Fibroblast of skin of abdomen (primary cell): ENCODE measurements at regions not wholly inside any gene's neighbourhood (a gene's known extent, or its start where the extent isn't known, plus 50 kb on each side); places are given as distances from the start of the nearest gene placed in this dataset.

Source experiments
- DNase-seq: peaks from one replicate; pipeline ENCODE4 v3.0.0-alpha.2; 2013

DNA sequence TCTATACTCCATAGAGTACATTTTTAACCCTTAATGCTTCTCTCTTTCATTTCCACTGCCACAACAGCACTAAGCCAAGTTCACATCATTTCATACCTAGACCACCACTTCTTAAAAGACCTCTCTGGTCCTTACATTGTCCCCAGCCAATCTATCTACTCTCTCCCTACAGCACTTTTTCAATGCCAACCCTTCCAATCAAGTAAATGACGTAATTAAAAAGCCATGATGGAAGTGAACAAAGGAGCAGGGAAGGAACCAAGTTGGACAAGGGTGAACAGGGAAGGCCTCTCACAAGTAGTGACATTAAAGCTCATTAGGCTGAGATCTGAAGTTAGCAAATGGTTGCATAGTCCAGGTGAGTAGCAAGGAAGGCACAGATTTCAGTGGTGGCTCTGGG is 195.1 kb upstream of the CCDC150 start:
- no peak for DNase-seq

DNA sequence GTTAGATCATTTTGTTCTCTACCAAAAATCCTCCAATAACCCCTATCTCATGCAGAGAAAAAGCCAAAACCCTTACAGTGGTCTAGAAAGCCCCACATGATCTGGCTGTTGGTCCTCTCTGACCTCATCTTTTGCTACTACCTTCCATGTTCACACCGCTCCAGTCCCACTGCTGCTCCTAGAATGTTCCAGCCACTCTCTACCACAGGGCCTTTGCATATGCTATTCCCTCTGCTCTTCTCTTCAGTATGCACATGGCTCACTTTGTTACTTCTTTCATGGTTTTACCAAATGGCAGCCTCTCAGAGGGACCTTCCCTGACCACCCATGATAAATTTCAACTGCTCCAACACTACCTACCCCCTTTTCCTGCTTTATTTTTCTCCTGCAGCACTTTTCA is 193.5 kb upstream of the CCDC150 start:
- no peak for DNase-seq

GRCh38 chr2:196448407-196449079 is 191.0 kb upstream of the CCDC150 start:
- DNase-seq = no peak

- DNase-seq = no peak
Measured at GRCh38 chr2:196449083-196449482, 190.4 kb upstream of the CCDC150 start.

GRCh38 chr2:196452758-196453157 is 186.8 kb upstream of the CCDC150 start:
- no peak for DNase-seq

- peak; percentile 61 for DNase-seq
Measured at GRCh38 chr2:196453613-196454047, 185.9 kb upstream of the CCDC150 start.

GRCh38 chr2:196454492-196454891 is 185.0 kb upstream of the CCDC150 start:
- DNase-seq = no peak

DNA sequence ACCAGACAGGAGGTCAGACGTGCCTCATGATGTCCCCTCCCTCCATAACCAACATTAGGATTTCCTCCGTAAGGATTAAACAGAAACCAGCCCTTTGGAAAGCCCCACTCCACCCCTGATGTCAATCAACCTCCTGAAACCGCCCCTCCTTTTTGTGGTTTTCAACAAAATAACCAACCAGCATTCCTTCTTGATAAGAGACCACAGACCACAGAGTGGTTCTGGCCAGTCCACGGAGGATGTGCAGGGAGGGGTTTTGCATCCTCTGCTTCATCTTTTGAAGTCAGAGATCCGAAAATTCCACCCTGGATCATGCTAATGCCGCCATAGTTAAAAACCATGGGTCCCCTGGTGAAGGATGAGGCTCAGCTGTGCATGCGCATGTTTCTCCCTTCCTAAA is 180.0 kb upstream of the CCDC150 start:
- peak; percentile 44 for DNase-seq

DNA sequence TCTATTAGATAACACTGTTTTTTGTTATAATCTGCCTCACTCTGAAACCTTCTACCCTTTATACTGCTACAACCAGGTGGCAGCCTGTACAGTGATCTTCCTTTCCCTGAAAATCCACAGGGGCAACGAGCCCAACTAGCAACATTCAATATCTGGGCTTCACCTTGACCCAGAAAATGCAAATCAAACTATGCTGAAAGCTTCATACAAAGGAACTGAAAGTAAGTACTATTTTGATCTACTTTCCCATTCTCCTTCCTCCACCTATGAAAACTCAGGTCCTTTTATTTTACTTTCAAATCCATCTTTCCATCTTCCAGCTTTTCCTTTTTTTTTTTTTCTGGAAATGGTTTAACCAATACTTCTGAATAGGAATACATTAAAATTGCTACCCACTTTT is 175.8 kb upstream of the CCDC150 start:
- no peak for DNase-seq

DNA sequence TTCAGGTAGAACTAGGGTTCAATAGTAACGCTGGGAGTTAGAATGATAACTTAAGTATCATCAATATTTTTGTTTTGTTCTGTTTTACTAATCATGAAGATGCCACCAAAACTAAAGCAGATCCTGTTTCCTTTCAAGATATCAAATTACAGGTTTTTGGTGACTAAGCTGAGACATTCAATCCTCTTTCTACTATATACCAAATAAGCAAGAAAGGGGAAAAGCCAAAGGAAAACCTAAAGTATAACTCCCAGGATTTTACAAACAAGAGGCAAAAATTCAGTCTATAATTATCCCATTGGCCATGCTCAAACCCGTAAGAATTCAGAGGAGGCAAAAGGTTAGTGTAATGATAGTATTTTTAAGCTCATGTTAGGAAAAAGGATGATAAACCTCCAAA is 175.2 kb upstream of the CCDC150 start:
- DNase-seq = no peak

DNA sequence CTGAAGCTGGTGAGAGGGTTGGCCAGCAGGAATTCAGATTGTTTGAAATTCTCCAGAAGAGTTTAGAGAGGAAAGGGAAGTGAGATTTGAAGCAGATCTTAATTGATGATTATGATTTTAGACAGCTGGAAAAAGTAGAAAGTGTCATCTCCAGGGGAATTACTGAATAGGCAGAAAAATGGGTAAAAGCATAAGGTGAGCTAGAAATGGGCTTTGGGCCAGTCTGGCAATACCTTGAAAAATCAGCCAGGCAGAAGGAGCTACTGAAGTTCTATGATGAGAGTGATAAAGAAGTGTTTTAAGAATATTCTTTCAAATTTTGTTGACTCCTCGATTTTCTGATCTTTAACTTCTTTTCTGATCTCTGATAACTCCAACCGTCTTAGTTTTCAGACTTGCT is 172.9 kb upstream of the CCDC150 start:
- no peak for DNase-seq

DNA sequence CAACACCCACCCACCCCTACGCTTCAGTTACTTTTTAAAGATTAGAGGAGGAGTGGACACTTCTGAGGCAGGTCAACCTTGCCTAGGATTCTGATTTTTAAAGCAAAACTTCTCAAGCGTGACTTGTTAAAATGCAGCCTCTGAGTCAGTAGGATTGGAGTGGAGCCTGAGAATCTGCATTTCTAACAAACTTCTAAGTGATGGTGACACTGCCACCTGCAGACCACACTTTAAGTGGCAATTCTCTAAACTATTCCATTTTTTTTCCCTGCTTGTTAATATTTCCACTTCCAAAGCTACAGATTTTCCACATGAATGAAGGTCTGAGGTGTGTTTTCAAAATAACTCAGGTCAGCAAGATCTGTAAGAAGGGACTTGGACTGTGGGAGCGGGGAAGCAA is 171.1 kb upstream of the CCDC150 start:
- DNase-seq = no peak

DNA sequence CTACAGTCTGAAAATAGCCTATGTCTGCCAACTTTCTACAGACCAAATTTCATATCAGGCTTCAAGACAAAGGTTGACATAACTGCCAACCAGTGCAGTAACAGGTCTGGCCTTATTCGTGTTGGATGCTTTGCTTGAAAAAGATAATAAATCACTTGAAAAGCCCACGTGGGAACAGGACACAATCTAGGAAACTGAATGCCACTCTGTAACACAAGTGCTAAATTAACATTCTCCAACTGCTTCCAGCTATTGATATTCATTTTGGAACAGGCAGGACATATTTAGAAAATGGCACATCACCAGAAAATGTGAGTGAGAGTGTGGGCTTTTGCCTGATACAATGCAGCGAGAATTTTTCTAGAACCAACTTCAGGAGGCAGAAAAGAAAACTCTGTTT is 165.9 kb upstream of the CCDC150 start:
- no peak for DNase-seq

DNA sequence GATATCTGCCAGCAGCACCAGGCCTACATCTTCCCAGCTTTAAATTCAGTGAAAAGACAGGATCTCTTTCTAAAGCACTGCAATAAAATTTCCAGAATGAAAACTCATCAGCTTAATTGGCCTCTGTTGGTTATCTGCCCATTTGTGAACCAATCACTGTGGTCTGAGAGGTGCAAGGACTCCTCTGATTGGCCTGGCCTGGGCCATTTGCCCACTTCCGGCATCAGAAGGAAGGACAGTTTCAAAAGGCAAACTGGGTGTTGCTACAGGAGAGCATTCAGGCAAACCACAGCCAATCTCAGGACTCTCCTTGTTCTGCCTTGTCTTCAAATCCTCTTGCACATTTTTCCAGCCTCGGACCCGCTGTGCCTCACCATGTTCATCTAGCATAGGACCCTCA is 163.9 kb upstream of the CCDC150 start:
- DNase-seq = no peak

DNA sequence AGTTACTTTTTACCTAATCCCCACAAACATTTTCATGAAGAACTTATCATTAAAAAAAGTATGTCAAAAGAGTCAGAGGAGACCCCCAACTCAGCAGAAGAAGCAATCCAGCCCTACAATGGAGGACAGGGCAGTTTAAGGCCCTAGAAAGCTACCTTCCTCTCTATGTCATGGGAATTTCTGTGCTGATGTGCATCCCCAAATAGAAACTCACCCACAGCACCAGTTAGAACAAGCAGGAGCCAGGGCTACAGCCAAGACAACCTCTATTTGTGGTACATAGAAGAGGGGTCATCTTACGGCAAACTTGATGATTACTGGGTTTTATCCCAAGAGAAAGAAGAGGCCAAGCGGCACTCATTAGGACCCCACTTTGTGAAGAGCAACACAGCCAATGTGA is 160.9 kb upstream of the CCDC150 start:
- DNase-seq = no peak

DNA sequence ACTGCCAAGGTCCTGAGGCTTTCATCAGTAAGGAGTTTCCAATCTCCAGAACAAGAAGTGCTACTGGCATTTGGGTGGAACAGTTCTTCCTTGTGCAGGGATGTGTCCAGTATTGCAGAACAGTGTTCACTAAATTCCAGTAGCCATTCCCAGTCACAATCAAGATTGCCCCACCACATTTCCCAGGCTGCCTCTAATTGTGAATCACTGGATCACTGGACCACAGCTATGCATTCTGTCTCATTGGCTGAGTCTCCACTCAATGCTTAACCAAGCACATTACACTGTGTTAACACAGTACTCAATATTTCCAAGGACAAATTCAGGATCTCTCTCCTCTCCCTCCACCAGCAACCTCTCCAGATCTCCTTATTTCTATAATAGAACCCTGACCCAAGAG is 160.2 kb upstream of the CCDC150 start:
- DNase-seq = peak; percentile 80

GRCh38 chr2:196480653-196481323 is 158.7 kb upstream of the CCDC150 start:
- peak; percentile 29 for DNase-seq

DNA sequence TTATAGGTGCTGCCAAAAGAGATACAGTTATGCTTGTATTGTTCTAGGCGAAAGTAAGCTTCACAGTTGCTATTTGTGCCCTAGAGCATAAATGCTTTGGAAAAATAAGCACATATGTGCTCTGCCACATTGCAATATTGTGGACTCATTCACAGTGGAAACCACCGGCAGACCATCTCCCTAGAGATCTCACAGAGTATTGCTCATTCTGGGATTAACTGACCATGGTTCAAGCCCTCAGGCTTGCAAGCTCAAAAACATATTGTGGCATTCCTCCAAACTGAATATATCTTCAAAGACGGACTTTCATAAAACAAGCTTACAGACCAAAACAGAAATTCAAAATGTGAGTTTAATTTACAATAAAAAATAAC is 158.2 kb upstream of the CCDC150 start:
- DNase-seq = peak; percentile 77

- peak; percentile 40 for DNase-seq
Measured at GRCh38 chr2:196482119-196483065, 157.1 kb upstream of the CCDC150 start.

DNA sequence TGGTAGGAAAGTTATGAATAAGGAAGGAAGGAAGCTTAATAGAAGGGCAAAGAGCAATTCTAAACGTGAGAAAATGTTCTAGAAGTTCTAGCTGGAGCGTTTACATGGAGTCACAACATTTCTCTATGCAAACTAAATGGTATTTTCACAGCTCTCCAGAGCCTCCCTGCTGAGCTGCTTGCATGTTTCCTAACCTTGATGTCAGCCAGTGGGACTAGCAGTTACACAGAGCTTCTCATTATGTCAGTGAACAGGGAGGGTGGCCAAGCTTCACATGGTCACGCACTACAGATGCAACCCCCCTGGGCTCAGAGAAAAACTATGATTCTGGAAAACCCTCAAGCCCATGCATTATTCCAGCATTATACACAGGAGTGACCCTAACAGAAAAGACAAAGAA is 153.4 kb upstream of the CCDC150 start:
- DNase-seq = no peak

- no peak for DNase-seq
Measured at GRCh38 chr2:196487417-196487816, 152.1 kb upstream of the CCDC150 start.

DNA sequence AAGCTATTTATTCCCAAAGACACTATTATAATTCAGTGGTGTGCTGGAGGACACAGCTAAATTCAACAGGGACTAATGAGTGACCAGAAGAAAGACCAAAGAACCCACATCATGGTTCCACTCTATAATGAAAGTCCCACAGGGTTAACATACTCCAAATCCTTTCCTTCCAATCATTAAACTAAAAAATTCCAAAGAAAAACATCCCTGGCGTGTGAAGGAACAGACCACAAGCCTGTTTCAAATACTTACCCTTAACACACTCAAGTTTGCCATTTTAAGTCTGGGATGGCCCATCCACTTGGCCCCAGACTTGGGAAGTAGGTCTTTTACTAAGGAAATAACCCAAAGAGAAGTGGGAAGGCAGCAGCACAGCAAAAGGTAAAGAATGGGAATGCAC is 150.1 kb upstream of the CCDC150 start:
- DNase-seq = no peak

GRCh38 chr2:196492946-196493345 is 146.6 kb upstream of the CCDC150 start:
- DNase-seq = no peak

DNA sequence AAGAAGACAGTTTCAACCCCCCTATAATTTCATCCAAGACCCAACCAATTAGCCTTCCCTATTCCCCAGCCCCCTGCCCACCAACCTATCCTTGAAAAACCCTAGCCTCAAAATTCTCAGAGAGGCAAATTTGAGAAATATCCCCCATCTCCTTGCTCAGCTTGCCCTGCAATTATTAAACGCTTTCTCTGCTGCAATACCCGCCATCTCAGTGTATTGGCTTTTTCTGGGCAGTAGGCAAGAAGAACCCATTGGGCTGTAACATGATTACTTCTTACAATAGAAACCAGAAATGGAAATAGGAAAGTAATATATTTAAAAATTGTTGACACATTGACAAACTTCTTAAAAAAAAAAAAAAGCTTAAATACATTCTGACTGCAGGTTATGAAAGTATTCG is 140.6 kb upstream of the CCDC150 start:
- no peak for DNase-seq
